ENCODE measurements at regions not wholly inside any gene's neighbourhood (a gene's known extent, or its start where the extent isn't known, plus 50 kb on each side); places are given as distances from the start of the nearest gene placed in this dataset.

DNA sequence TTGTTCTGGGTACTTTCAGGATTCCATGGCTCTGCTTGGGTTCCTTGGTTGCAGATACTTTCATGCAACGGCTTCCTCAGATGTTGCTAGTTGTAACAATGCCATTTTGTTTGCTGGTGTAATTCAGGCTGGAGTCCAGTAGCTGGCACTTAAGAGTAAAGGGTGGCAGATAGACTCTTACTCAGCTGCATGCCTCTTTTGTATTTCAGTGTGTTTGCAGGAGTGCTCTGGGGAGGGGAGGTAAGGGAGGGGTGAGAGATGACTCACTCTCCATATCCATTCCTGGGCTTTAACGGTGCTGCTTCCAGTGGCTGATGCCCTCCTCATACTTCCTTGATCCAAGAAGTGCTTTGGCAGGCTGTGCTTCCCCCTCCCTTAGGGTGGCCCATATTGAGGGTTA is 155.2 kb downstream of the ZNF330 start:
- Histone ChIP-seq H3K4me1 (ENCODE audit: insufficient read depth, low read length, poor library complexity, severe bottlenecking) (no peaks in the 10 kb centered on the region), H3K4me3 (ENCODE audit: low read depth, low read length, poor library complexity, severe bottlenecking) (no peak overlapping the region), H3K9me3 (ENCODE audit: low read depth, low read length, poor library complexity, severe bottlenecking) (no peaks in the 10 kb centered on the region), H3K27ac (ENCODE audit: low read depth, low read length, poor library complexity, severe bottlenecking) (no peak overlapping the region), H3K27me3 (replicated peaks; ENCODE audit: insufficient read depth, low read depth, low read length, poor library complexity) (no peaks in the 10 kb centered on the region), H3K36me3 (ENCODE audit: insufficient read depth, low read length, poor library complexity, severe bottlenecking) (no peaks in the 10 kb centered on the region)
- ChIA-PET CTCF (no interaction called here), POLR2A (ENCODE audit: low non-redundant PET) (no interaction called here)
- BruUV-seq (replicated peaks), result no TSS peak
- intact Hi-C loops (cut with micrococcal nuclease; ENCODE audit: unreplicated experiment), result no loop called here
- DNase-seq (ENCODE audit: low spot score), result peak; percentile 59
- no peak for TF ChIP-seq EZH2 (IDR thresholded peaks at IDR 0.05; ENCODE audit: borderline replicate concordance, low read depth, low read length, poor library complexity, severe bottlenecking)
- TF ChIP-seq, protein P1, sequence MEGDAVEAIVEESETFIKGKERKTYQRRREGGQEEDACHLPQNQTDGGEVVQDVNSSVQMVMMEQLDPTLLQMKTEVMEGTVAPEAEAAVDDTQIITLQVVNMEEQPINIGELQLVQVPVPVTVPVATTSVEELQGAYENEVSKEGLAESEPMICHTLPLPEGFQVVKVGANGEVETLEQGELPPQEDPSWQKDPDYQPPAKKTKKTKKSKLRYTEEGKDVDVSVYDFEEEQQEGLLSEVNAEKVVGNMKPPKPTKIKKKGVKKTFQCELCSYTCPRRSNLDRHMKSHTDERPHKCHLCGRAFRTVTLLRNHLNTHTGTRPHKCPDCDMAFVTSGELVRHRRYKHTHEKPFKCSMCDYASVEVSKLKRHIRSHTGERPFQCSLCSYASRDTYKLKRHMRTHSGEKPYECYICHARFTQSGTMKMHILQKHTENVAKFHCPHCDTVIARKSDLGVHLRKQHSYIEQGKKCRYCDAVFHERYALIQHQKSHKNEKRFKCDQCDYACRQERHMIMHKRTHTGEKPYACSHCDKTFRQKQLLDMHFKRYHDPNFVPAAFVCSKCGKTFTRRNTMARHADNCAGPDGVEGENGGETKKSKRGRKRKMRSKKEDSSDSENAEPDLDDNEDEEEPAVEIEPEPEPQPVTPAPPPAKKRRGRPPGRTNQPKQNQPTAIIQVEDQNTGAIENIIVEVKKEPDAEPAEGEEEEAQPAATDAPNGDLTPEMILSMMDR (conservative IDR thresholded peaks at IDR 0.05; ENCODE audit: low read depth, low read length), result 0 out of 2 replicates have a peak, but pooled peaks have one; percentile 16

DNA sequence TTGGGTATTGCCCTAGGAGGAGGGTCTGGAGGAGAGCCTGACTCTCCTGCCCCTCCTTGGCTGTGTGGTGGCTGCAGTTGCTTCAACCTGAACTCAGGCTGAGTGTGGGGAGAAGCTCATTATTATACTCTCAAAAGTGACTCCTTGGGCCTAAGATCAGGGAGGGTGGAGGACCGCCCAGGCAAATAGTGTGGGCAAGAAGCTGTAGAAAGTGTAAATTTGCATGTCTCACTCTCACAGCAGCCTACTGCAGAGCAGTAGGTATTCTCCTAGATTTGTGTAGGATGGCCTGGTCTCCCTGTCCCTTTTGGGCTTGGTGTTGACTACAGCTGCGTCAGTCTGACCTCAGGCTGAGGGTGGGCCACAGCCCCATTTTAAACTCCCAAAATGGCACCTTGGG is 156.1 kb downstream of the ZNF330 start:
- intact Hi-C loops (cut with micrococcal nuclease; ENCODE audit: unreplicated experiment), result no loop called here
- TF ChIP-seq, protein P1 (conservative IDR thresholded peaks at IDR 0.05; ENCODE audit: low read depth, low read length), result no peak
- no peak for TF ChIP-seq EZH2 (IDR thresholded peaks at IDR 0.05; ENCODE audit: borderline replicate concordance, low read depth, low read length, poor library complexity, severe bottlenecking)
- ChIA-PET CTCF (no interaction called here), POLR2A (ENCODE audit: low non-redundant PET) (no interaction called here)
- no TSS peak for BruUV-seq (replicated peaks)
- H3K36me3 ChIP-seq (ENCODE audit: insufficient read depth, low read length, poor library complexity, severe bottlenecking), result no peaks in the 10 kb centered on the region
- DNase-seq (ENCODE audit: low spot score), result no peak
- no peaks in the 10 kb centered on the region for H3K9me3 ChIP-seq (ENCODE audit: low read depth, low read length, poor library complexity, severe bottlenecking)
- H3K27ac ChIP-seq (ENCODE audit: low read depth, low read length, poor library complexity, severe bottlenecking), result no peak overlapping the region
- H3K4me1 ChIP-seq (ENCODE audit: insufficient read depth, low read length, poor library complexity, severe bottlenecking), result no peaks in the 10 kb centered on the region
- no peaks in the 10 kb centered on the region for H3K27me3 ChIP-seq (replicated peaks; ENCODE audit: insufficient read depth, low read depth, low read length, poor library complexity)
- H3K4me3 ChIP-seq (ENCODE audit: low read depth, low read length, poor library complexity, severe bottlenecking), result no peak overlapping the region

DNA sequence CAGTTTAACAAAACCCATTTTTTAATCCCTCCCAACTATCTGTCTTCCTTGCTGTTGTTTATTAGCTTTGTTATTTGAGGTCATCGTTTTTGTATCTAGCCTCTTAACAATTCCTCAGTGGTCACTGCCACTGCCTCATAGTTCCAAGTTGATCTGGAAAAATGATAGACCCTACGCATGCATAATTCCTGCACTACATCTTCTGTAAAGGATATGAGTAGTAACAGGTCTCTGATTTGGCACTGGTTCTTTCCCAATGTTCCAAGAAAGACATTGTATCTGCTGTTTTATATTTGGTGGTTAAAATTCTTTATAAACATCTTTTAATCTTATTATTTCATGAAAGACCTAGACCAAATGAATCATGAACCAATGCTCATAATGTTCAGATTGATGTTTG is 166.6 kb downstream of the ZNF330 start:
- no peak overlapping the region for H3K27ac ChIP-seq (ENCODE audit: low read depth, low read length, poor library complexity, severe bottlenecking)
- no TSS peak for BruUV-seq (replicated peaks)
- TF ChIP-seq EZH2 (IDR thresholded peaks at IDR 0.05; ENCODE audit: borderline replicate concordance, low read depth, low read length, poor library complexity, severe bottlenecking), result no peak
- TF ChIP-seq, protein P1 (conservative IDR thresholded peaks at IDR 0.05; ENCODE audit: low read depth, low read length), result no peak
- ChIA-PET POLR2A (ENCODE audit: low non-redundant PET) (no interaction called here), CTCF (no interaction called here)
- H3K36me3 ChIP-seq (ENCODE audit: insufficient read depth, low read length, poor library complexity, severe bottlenecking), result no peaks in the 10 kb centered on the region
- H3K27me3 ChIP-seq (replicated peaks; ENCODE audit: insufficient read depth, low read depth, low read length, poor library complexity), result no peaks in the 10 kb centered on the region
- intact Hi-C loops (cut with micrococcal nuclease; ENCODE audit: unreplicated experiment), result no loop called here
- H3K9me3 ChIP-seq (ENCODE audit: low read depth, low read length, poor library complexity, severe bottlenecking), result no peaks in the 10 kb centered on the region
- no peak overlapping the region for H3K4me3 ChIP-seq (ENCODE audit: low read depth, low read length, poor library complexity, severe bottlenecking)
- DNase-seq (ENCODE audit: low spot score), result no peak
- no peaks in the 10 kb centered on the region for H3K4me1 ChIP-seq (ENCODE audit: insufficient read depth, low read length, poor library complexity, severe bottlenecking)

Data from A673 (cell line).